Skeletal muscle cell (primary cell): ENCODE measurements at regions not wholly inside any gene's neighbourhood (a gene's known extent, or its start where the extent isn't known, plus 50 kb on each side); places are given as distances from the start of the nearest gene placed in this dataset.

Experiments
- DNase-seq: peaks from one replicate; pipeline ENCODE4 v3.0.0-alpha.2; 2010; ENCODE audit warnings: low read depth
- H3K4me3 ChIP-seq: 2 replicates; pipeline ENCODE4 v1.5.1; 2011; ENCODE audit warnings: low read depth, mild to moderate bottlenecking, control low read depth, low read length, moderate library complexity

GRCh38 chr10:128305601-128306345, 179.6 kb upstream of the MKI67 start:
- no peak for DNase-seq

DNA sequence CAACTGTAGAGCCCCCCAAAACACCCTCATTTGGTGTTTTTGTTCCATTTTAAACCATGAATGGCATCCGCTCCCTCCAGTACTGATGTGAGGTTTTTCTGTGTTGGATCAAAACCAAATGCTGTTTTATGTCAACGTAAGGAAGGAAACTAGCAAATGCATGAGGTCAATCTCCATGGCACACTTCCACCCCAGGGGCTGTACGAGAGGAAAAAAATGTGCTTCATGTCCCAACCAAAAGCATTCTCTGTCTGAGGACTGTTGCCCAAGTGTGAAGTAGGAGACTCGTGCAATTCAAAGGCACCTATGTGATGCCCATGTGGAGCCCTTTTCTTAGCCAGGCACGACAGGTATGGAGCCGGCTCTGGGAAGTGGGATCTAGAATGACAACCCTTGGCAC, 180.3 kb upstream of the MKI67 start:
- no peak overlapping the region for H3K4me3 ChIP-seq
- no peak for DNase-seq

More at GRCh38 chr10:128305601-128306345, 179.6 kb upstream of the MKI67 start:
- no peak overlapping the region for H3K4me3 ChIP-seq

DNA sequence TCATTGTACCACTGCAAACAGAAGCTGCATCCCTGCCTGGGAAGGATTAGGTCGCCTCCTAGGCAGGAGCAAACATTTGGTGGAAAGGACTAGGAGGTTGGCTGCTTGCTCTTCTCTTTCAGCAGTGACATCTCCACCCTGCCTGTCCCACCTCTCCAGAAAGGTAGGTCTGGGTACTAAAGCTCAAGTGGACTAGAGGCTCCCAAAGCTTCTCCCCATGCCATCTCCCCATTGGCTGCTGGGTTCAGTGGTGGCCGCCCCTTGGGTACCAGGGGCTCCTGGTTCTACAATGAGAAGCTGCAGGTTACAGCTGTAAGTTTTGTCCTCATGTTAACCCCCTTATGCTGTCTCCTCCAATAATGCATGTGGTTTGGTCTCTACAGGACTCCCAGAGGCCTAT, 180.7 kb upstream of the MKI67 start:
- no peak for DNase-seq
- H3K4me3 ChIP-seq = no peak overlapping the region

GRCh38 chr10:128307820-128308219, 181.6 kb upstream of the MKI67 start:
- H3K4me3 ChIP-seq = no peak overlapping the region
- DNase-seq = no peak

- DNase-seq = no peak
- no peak overlapping the region for H3K4me3 ChIP-seq
These were observed 184.9 kb upstream of the MKI67 start for GRCh38 chr10:128310971-128311658.

GRCh38 chr10:128312250-128312649, 186.0 kb upstream of the MKI67 start:
- H3K4me3 ChIP-seq = no peak overlapping the region
- DNase-seq = no peak

- H3K4me3 ChIP-seq = no peak overlapping the region
- no peak for DNase-seq
These were observed 188.5 kb upstream of the MKI67 start for GRCh38 chr10:128314686-128315085.

- DNase-seq = no peak
- no peak overlapping the region for H3K4me3 ChIP-seq
These were observed 190.0 kb upstream of the MKI67 start for GRCh38 chr10:128316121-128316726.

DNA sequence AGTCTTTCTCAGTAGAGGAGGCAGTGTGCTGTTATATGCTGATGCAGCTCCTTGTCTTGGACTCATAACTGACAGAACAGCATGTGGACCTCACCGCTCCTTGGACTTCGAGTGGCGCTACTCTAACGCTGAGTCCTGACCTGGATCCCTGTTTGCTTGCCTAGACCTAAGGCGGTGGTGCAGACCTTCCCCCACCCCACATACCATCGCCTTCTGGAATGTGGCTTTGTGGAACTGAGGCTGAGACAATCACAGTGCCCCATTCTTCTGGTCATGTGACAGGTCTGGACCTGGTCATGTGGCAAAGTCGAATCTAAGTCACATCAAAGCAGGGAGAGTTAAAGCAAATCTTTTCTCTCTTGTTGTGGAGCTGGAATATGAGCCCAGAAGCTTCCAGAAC, 190.7 kb upstream of the MKI67 start:
- no peak for DNase-seq
- H3K4me3 ChIP-seq = no peak overlapping the region

GRCh38 chr10:128318366-128318765, 192.1 kb upstream of the MKI67 start:
- DNase-seq = no peak
- no peak overlapping the region for H3K4me3 ChIP-seq

GRCh38 chr10:128318913-128319312, 192.7 kb upstream of the MKI67 start:
- no peak overlapping the region for H3K4me3 ChIP-seq
- no peak for DNase-seq

DNA sequence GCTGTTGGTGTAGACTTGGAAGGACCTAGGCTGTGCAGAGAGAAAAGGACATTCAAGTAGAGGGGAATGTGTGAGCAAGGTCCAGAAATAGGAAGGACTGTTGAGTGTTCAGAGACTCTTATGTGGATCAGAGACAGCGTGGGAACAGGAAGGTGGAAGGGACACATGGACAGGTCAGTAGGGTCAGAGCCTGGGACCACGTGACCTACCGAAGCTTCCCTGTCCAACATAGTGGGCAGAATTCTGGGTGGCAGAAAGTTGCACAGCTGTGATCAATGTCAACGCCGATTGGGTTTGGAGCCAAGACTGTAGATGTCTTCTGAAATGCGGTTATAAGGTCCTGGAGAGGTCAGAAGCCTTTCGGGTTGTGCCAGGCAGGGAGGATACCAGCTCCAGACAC, 195.9 kb upstream of the MKI67 start:
- no peak overlapping the region for H3K4me3 ChIP-seq
- no peak for DNase-seq

DNA sequence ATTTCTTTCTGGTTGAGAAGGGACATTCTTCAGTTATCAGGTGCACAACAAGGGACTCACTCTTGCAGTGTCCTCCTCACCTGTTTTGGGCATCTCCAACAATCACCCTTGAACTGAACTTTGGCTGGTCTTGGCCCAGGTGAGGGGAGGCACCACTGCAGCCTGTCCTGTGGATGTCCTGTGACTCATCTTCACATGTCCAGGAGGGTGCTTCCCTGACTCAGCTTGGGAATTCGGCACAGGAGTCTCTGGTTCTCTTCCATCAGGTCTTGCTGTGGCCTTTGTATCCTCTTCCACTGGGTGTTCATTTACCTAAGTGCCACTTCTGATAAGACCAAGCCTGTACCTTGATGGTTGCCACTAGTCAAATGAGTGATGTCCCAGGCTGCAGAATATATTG, 196.7 kb upstream of the MKI67 start:
- no peak for DNase-seq
- no peak overlapping the region for H3K4me3 ChIP-seq

- DNase-seq = no peak
- no peak overlapping the region for H3K4me3 ChIP-seq
These were observed 198.0 kb upstream of the MKI67 start for GRCh38 chr10:128324058-128324827.

DNA sequence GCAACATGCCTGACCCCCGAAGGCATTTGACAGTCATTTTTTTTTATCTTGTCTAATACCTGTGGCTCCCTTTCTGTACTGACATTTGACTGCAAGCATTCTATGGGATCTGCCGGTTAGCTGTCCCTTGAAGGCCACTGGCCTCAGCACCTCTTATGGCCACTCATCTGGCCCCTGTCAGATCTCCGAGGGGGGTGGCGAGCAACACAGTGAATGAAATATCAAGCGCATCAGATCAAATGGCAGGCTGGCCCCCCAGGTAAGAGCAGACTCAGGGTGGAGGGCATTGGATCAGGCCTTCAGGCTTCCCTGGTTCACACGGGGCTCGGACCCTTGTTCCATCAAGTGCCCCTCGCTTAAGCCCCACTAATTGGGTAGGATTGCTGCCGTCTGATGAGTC, 199.6 kb upstream of the MKI67 start:
- no peak overlapping the region for H3K4me3 ChIP-seq
- DNase-seq = no peak

DNA sequence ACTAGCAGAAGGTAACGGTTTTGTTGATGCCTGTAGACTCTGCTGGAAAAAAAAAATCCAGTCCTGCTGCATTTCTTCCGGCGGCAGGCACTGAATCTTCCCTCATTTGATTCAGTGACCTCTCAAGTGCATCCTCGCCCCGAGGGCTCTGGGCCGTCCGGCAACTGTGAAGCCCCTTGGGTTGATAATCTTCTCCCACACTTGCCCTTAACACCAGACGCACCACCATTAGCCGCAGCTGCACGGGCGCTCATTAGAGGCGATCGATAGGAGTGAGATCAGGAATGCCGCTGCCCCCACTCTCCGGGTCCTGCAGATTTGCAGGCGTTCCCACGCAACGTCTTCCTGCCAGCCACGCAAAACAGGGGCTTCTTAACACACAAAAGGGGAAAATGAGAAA, 200.0 kb upstream of the MKI67 start:
- DNase-seq = no peak
- no peak overlapping the region for H3K4me3 ChIP-seq

DNA sequence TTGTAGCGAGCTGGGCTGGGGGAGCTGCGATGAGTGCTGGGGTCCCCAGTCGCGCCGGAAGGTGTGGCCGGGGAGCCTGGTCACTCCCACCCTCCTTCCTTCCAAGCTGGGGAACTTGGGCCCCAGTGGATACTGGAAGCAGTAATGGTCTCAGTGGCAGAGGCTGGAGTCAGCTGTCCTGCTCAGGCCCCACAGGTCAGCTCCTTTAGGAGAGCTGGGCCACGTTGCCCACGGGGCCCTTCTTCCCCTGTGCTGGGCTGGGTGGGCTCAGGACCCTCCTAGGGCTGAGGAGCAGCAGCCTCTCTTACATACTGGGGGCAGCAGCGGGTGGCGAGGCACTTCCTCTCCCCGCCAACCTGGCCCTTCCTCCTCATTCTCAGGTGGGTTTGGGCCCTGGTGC, 200.6 kb upstream of the MKI67 start:
- no peak for DNase-seq

GRCh38 chr10:128336401-128336800, 210.2 kb upstream of the MKI67 start:
- DNase-seq = no peak
- H3K4me3 ChIP-seq = no peak overlapping the region

More for the DNA sequence above, 200.6 kb upstream of the MKI67 start:
- no peak overlapping the region for H3K4me3 ChIP-seq

GRCh38 chr10:128337860-128338378, 211.7 kb upstream of the MKI67 start:
- no peak for DNase-seq

DNA sequence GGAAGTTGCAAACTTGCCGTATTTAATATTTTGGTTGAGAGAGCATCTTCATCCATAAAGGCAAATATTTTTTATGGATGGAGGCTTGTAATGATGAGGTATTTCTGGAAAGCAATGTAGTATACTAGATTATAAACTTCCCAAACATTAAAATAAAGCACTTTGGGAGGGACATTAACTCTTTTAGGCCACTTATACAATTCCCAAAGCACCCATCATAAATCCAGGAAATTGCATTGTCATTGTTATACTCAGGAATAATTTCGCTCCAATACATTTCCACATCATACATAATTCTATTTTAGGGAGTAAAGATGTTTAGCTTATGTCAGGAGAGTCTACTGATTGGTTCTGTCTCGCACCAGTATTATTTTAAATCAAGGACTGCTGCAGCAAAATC, 212.7 kb upstream of the MKI67 start:
- no peak for DNase-seq
- H3K4me3 ChIP-seq = no peak overlapping the region

More at GRCh38 chr10:128337860-128338378, 211.7 kb upstream of the MKI67 start:
- no peak overlapping the region for H3K4me3 ChIP-seq
